ENCODE measurements at regions not wholly inside any gene's neighbourhood (a gene's known extent, or its start where the extent isn't known, plus 50 kb on each side); places are given as distances from the start of the nearest gene placed in this dataset.

DNA sequence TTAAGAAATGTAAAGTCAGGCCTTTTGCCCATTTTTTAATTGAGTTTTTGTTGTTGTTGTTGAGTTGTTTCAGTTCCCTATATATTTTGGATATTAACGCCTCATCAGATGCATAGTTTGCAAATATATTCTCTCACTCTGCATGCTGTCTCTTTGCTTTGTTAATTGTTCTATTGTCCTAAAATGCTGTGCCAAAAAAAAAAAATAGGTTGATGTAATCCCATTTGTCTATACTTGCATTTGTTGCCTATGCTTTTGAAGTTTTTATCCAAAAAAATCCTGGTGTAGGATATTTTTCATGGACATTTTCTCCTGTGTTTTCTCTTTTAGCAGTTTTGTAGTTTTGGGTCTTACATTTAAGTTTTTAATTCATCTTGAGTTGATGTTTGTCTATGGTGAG is 163.3 kb upstream of the STARD13 start:
- TF ChIP-seq, protein P1, sequence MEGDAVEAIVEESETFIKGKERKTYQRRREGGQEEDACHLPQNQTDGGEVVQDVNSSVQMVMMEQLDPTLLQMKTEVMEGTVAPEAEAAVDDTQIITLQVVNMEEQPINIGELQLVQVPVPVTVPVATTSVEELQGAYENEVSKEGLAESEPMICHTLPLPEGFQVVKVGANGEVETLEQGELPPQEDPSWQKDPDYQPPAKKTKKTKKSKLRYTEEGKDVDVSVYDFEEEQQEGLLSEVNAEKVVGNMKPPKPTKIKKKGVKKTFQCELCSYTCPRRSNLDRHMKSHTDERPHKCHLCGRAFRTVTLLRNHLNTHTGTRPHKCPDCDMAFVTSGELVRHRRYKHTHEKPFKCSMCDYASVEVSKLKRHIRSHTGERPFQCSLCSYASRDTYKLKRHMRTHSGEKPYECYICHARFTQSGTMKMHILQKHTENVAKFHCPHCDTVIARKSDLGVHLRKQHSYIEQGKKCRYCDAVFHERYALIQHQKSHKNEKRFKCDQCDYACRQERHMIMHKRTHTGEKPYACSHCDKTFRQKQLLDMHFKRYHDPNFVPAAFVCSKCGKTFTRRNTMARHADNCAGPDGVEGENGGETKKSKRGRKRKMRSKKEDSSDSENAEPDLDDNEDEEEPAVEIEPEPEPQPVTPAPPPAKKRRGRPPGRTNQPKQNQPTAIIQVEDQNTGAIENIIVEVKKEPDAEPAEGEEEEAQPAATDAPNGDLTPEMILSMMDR (IDR thresholded peaks at IDR 0.05; ENCODE audit: low read length, missing control alignments): no peak
- no peak for DNase-seq (ENCODE audit: low read depth)
- H3K4me3 ChIP-seq (replicated peaks; ENCODE audit: low read depth, low read length): no peak overlapping the region

DNA sequence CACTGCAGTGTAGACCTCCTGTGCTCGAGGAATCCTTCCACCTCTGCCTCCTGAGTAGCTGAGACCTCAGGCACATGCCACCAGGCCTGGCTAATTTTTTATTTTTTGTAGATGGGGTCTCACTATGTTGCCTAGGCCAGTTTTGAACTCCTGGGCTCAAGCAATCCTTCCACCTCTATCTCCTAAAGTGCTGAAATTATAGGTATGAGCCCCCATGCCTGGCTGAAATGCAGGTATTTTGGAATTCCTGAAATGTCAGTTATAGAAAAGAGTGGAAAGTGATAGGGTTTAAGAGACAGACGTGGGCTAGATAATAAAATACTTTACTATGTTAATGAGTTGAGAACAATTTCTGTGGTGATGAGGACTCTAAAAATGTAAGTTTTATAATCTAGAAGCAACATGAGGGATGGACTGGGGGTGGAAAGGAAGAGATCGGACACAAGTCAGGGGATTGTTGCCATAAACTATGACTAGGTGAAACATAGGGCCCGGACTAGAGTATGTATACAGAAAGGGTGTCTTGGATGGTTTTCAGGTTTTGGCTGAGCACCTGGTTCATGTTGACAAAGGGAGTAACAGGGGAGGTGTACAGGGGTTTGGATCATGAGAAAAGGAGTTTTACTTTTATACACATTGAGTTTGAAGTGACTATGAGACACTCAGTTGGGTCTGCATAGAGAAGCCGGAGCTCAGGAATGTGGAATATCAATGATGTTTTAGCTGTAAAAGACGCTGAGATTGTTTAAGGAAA is 165.6 kb upstream of the STARD13 start:
- no peak for DNase-seq (ENCODE audit: low read depth)
- no peak overlapping the region for H3K4me3 ChIP-seq (replicated peaks; ENCODE audit: low read depth, low read length)
- TF ChIP-seq, protein P1 (IDR thresholded peaks at IDR 0.05; ENCODE audit: low read length, missing control alignments): no peak

DNA sequence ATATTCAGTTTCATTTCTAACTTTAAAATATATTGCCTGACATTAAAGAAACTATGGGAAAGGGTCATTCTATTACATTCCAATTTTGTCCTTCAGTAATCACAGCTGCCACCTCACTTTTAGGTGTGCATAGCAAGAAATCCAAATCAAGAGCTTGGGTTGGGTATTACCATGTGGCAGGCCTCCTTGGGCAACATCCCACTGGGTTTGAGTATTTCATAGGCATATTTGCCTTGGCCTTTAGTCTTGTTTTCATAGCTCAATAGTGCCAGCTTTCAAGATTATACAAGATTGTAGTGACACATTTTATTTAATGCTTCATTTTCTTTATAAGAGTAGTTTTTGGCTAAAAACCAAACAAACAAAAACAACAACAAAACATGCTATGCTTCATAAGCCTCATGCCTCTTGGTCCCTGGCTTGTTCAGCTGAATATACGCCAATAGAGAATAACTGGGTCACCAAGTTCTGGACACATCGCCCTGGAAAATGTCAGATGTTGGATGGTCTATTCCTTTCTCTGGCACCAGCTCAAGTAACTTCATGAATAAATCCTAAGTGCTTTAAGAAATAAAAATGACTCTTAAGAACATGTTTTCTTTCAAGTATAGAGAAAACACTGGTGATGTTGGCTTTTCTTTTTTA is 167.4 kb upstream of the STARD13 start:
- TF ChIP-seq, protein P1 (IDR thresholded peaks at IDR 0.05; ENCODE audit: low read length, missing control alignments): no peak
- no peak overlapping the region for H3K4me3 ChIP-seq (replicated peaks; ENCODE audit: low read depth, low read length)
- no peak for DNase-seq (ENCODE audit: low read depth)

DNA sequence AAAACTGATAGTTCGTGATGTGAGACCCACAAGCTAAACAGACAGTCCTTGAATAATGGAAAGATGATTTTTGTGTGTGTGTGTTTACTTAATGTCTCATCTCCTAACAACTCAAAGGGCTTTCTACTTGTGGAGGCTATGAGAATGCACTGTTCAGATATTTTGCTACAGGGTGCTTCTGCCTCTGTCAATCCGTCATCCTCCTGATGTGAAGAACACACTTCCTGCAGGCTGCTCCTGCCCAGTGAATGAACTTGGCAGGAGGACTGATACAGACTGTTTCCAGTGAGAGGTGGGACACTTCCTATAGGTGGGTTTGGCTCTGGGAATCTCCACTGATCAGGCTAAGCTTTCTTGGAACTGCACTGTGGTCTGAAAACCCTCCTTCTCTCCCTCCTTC is 168.4 kb upstream of the STARD13 start:
- TF ChIP-seq, protein P1 (IDR thresholded peaks at IDR 0.05; ENCODE audit: low read length, missing control alignments): no peak
- DNase-seq (ENCODE audit: low read depth): no peak
- no peak overlapping the region for H3K4me3 ChIP-seq (replicated peaks; ENCODE audit: low read depth, low read length)

DNA sequence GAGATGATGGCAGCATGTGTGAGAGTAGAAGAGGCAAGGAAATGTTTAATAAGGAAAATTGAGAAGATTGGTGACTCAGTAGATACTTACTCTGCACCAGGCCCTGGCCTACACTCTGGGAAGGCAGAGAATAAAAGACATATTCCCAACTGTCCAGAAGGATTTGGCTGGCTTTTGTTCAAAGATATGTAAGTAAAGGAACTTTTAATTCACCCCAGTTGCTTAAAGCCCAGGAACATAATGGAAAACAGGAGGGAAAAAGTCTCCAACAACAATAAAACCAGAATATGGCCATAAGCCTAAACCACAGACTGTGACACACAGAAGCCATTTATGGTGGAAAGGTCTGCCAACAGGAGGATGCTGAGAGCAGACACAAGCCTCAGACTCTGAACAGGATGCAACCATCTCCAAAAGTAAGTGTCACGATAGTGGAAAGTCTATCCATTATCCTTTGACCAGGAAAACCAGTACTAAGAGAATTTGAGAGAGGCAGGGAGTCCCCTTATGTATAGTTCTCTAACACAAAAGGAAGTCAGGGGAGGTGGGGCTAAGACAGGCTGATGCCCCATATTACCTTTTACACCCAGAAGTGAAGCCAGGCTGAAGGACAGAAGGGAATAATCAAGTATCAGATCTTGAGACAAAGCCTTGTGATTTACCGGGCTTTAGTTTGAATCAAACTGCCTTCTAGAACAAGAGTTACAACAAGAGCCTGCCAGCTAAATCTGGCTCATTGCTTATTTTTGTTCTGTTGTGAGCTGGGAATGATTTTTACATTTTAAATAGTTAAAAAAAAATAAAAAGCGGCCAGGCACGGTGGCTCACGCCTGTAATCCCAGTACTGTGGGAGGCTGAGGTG is 169.5 kb upstream of the STARD13 start:
- H3K4me3 ChIP-seq (replicated peaks; ENCODE audit: low read depth, low read length): no peak overlapping the region
- DNase-seq (ENCODE audit: low read depth): peak; percentile 14
- TF ChIP-seq, protein P1 (IDR thresholded peaks at IDR 0.05; ENCODE audit: low read length, missing control alignments): no peak

DNA sequence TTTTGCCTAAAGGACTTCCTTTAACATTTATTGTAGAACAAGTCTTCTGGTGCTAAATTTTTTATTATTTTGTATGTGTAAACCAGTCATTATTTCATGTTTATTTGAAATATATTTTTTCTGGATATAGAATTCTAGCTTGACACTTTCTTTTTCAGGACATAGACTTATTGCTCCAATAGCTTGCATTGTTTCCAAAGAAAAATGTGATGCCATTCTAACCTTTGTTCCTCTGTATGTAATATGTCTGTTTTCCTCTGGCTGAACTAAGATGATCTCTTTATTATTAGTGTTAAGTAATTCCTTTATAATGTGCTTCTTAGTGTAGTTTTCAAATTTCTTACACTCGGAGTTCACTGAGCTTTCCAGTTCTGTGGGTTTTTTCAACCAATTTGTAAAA is 174.1 kb upstream of the STARD13 start:
- TF ChIP-seq, protein P1 (IDR thresholded peaks at IDR 0.05; ENCODE audit: low read length, missing control alignments): no peak
- H3K4me3 ChIP-seq (replicated peaks; ENCODE audit: low read depth, low read length): no peak overlapping the region
- no peak for DNase-seq (ENCODE audit: low read depth)
